Hippocampal formation (tissue), 2 donors: ENCODE measurements at regions not wholly inside any gene's neighbourhood (a gene's known extent, or its start where the extent isn't known, plus 50 kb on each side); places are given as distances from the start of the nearest gene placed in this dataset.
"Not testable (repeated sequence)": the region's sequence is repeated elsewhere in the genome, so short reads cannot be mapped to it uniquely, and the experiment has no call there.

Source experiments
- DNase-seq, 2 donors: peaks; one replicate each; lab custom pipeline; 2025; lab: John Stamatoyannopoulos, UW

GRCh38 chr13:82597747-82598146, 1284.5 kb downstream of the SLITRK1 start:
- DNase-seq = no peak

GRCh38 chr13:82593239-82593638, 1289.0 kb downstream of the SLITRK1 start:
- no peak for DNase-seq

DNA sequence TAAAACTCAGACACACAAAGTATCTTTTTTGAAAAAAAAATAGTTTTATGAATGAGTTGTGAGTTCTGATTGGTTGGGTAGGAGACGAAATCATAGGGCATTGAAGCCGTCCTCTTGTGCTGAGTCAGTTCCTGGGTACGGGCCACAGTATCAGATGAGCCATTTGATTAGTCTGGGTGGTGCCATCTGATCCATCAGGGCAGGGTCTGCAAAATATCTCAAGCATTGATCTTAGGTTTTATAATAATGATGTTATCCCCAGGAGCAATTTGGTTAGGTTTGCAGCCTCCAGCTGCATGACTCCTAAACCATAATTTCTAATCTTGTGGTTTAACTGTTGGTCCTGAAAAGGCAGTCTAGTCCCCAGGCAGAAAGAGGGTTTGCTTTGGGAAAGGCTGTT, 1310.6 kb downstream of the SLITRK1 start:
- no peak for DNase-seq

GRCh38 chr13:82569581-82569980, 1312.7 kb downstream of the SLITRK1 start:
- DNase-seq = no peak

GRCh38 chr13:82566864-82567263, 1315.4 kb downstream of the SLITRK1 start:
- no peak for DNase-seq

GRCh38 chr13:82565201-82565600, 1317.1 kb downstream of the SLITRK1 start:
- DNase-seq = no peak

DNA sequence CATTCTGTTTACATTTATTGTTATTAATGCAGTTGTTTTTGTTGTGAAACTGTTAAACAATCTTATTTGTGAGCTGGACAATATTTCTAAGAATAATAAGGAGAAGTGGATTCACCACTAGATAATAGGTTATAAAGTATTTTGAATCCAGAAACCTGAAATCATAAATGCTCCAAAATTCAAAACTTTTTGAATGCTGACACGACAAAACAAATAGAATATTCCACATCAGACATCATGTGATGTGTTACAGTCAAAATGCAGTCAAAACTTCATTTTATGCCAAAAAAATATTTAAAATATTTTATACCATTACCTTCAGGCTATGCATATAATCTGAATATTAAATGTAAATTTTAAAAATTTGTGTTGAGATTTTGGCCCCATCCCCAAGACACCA, 1321.4 kb downstream of the SLITRK1 start:
- DNase-seq = no peak

GRCh38 chr13:82522872-82523271, 1359.4 kb downstream of the SLITRK1 start:
- DNase-seq = no peak

DNA sequence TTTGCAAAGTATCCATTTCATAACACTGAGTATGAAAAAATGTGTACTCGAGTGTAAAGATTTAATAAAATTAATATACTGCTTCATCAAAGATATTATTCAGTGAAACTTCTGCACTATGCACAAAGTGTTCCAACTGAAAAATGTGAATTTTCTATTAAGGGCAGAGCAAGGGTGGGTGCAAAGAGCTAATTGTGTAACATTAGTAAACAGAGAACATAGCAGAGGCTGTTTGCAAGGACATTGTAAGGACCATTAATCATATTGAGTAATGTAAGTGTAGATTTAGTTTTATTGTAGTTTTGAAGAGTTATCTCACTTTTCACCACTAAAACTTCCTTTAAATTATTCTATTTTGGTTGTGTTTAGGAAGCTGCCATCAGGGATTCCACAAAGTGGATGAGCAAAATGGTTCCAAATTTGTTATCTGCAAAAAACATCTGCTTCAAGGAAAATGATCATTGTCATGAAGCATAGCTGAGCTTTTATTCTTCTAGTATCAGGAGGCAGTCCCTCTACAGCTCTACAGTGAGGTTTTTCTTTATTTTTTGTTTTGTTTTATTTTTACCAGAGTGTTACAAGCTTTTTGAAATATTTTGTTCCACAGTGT, 1375.4 kb downstream of the SLITRK1 start:
- no peak for DNase-seq

DNA sequence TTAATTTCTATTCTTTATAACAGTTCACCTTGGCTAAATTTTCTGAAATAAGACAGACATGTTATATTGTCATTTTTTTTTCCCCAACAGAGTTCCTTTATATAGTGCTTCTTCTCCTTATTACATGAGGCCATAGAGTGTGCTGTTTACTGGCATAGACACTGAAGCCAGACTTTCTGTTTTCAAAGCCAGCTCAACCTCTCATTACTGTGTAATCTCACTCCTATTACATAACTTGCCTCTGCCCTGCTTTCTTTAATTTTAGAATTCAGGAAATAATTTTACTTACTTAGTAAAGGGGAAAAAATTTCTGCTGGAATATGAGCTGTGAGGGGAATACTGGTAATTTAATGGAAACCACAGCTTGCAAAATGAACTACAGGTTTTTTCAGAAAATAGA, 1380.4 kb downstream of the SLITRK1 start:
- no peak for DNase-seq

GRCh38 chr13:82480415-82480814, 1401.9 kb downstream of the SLITRK1 start:
- DNase-seq = no peak

DNA sequence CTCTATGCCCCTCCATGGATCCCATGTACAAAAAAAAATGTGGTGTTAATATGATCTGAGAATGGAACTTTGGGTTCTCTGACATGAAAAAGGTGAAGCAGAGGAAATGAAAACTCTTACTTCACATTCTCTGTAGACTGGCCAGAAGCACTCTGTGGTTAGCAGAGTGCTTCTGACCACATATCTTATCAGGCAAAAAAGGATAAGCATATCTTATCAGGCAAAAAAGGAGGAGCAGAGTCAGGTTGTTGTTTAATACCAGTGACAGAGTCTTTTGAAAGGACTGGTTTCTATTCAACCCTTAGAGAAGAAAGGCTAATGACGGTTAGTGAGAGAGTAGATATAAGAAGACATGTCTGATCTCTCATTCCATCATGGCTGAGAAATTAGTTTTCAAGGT, 1404.8 kb downstream of the SLITRK1 start:
- DNase-seq = no peak

DNA sequence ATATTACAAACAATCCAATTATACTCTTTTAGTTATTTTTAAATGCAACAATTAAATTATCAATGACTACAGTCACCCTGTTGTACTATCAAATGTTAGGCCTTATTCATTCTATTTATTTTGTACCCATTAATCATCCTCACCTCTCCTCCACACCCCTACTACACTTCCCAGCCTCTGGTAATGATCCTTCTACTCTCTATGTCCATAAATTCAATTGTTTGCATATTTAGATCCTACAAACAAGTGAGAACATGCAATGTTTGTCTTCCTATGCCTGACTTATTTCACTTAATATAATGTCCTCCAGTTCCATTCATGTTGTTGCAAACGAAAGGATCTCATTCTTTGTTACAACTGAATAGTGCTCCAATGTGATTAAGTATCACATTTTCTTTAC, 1414.6 kb downstream of the SLITRK1 start:
- DNase-seq = no peak

- DNase-seq = not testable (repeated sequence)
Measured at GRCh38 chr13:82459575-82459974, 1422.7 kb downstream of the SLITRK1 start.

DNA sequence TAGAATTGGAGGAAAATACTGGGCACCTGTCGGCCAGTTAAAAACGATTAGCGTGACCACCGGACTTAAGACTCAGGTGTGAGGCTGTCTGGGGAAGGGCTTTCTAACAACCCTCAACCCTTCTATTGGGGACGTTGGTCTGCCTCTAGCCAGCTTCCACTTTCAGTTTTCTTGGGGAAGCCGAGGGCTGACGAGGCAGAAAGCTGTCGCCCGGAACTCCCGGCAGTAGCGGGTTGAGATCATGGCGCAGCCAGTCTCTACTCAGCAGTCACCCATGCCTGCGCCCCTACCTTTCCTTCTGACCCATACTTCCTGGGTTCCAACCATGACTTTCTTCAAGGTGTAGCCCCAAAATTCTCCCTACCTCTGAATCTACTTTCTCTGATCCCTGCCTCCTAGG, 1424.1 kb downstream of the SLITRK1 start:
- DNase-seq = no peak

DNA sequence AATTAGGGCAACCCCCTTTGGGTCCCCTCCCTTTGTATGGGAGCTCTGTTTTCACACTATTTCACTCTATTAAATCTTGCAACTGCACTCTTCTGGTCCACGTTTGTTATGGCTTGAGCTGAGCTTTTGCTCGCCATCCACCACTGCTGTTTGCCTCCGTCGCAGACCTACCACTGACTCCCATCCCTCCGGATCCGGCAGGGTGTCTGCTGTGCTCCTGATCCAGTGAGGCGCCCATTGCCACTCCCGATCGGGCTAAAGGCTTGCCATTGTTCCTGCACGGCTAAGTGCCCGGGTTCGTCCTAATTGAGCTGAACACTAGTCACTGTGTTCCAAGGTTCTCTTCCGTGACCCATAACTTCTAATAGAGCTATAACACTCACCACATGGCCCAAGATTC, 1424.7 kb downstream of the SLITRK1 start:
- DNase-seq = not testable (repeated sequence)

DNA sequence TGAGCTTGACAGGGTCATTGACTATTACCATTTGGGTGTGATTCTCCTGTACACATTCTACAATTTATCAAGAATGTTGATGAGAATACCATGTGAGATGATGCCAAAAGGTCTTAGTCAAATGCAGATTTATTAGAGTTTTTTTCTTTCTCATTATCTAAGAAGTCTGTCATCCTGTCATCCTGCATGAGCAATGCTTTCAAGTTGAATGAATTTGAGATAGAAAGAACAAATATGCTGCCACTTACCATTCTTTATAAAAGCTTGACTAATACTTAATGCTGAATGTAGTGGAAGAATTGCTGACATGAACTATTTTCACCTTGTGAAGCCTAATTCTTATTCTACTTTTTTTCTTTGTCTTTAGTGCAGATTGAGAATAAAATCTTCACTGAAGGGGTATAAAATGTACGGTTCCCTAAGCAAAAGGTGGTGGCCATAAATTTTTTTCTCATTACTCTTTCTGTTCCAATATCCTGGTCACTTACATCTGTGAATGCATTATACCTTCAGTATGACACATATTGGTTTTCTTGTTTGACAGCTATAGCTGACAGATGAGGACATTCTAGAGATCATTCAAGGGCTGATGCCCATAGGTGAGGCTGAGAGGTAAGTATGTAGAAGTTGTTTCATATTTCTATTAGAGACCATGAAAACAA, 1434.7 kb downstream of the SLITRK1 start:
- no peak for DNase-seq

GRCh38 chr13:82439159-82439904, 1442.9 kb downstream of the SLITRK1 start:
- DNase-seq = no peak

DNA sequence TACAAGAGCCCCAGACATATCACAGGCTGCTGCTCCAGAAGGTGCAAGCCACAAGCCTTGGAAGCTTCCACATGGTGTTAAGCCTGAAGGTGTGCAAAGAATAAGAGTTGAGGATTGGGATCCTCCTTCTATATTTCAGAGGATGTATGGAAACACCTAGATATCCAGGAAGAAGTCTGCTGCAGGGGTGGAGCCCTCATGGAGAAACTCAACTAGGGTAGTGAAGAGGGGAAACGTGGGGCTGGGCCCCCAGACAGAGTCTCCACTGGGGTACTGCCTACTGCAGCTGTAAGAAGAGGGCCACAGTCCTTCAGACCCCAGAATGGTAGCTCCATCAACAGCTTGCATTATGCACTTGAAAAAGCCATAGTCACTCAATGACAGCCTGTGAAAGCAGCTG, 1444.0 kb downstream of the SLITRK1 start:
- no peak for DNase-seq

- DNase-seq = no peak
Measured at GRCh38 chr13:82436099-82436585, 1446.1 kb downstream of the SLITRK1 start.

DNA sequence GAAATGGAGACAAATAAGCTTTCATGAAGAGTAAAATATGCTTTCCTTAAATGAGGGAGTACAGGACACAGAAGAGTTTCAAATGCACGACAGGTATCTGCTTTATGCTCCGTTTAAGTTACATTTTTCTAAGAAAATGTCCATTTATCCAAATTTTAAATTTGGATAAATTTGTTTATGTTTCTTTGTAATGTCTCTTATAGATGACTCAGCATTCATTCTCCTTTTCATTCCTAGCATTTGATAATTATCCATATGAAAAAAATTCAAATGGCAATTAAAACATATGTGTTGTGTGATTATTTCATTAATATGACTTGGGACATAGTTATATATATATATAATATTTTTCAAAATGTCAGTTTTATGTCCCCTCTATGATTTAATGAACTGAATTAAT, 1449.3 kb downstream of the SLITRK1 start:
- DNase-seq = no peak

DNA sequence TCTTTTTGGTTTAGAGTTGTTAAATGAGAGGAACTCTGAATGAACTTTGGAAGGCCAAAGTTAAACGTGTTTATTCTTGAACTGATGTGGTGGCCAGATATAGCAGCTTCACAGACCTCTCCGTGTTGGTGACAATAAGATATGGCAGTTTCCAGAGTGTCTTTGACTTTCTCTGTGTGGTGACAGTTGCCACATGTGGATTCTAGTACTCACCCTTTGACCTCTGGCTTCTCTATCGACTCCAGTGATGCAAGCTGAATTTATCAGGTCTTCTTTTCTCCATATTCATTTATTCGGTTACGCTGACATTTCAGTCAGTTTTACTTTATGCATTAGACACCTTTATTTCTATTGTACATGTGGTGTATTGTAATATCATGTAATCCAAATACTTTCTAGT, 1469.5 kb downstream of the SLITRK1 start:
- no peak for DNase-seq

- DNase-seq = no peak
Measured at GRCh38 chr13:82407321-82407720, 1475.0 kb downstream of the SLITRK1 start.
